GM12878 (cell line): ENCODE measurements at regions not wholly inside any gene's neighbourhood (a gene's known extent, or its start where the extent isn't known, plus 50 kb on each side); places are given as distances from the start of the nearest gene placed in this dataset.

ENCODE experiments used
- ATAC-seq: fragments of 200-7000 bp; cut with Tn5 transposase; 3 replicates; pipeline ENCODE4 v1.9.1; 2020; ENCODE audit warnings: mild to moderate bottlenecking, moderate library complexity
- BruUV-seq: library from RNA; stranded (reverse); fragments of 400-500 nt; replicated peaks from 2 replicates; lab custom pipeline; 2021; lab: Mats Ljungman, UMichigan
- CTCF ChIA-PET: fragments of 300-600 bp; sonication (Branson Sonifier 250); formaldehyde crosslinking; extraction: SDS; loops from one replicate; lab custom pipeline; 2021; ENCODE audit warnings: inconsistent platforms; lab: Yijun Ruan, JAX
- POLR2A ChIA-PET: fragments of 350-600 bp; formaldehyde crosslinking; extraction: SDS; loops from one replicate; lab custom pipeline; 2021; ENCODE audit warnings: inconsistent platforms; lab: Charles Lee
- RAD21 ChIA-PET: fragments of 300-600 bp; sonication (Branson Sonifier 250); formaldehyde crosslinking; loops from one replicate; lab custom pipeline; 2023; ENCODE audit warnings: antibody characterized with exemption; ENCODE audit not compliant: unreplicated experiment; lab: Charles Lee
- SMC1A ChIA-PET: fragments of 300-600 bp; sonication (Branson Sonifier 250); formaldehyde crosslinking; loops from one replicate; lab custom pipeline; 2023; ENCODE audit not compliant: unreplicated experiment, uncharacterized antibody; lab: Charles Lee
- DNase-seq: peaks from one replicate; pipeline ENCODE4 v3.0.0-alpha.2; 2011; ENCODE audit warnings: low read depth, low spot score
- FAIRE-seq: peaks from 3 replicates; lab custom pipeline; 2011; peaks lifted over from hg19 to GRCh38; lab: Jason Lieb, UNC
- H2AFZ ChIP-seq: 2 replicates; pipeline ENCODE4 v1.6.0; 2011; ENCODE audit warnings: low read depth, low read length, control low read depth; ENCODE audit not compliant: control insufficient read depth
- H3K27ac ChIP-seq: 2 replicates; pipeline ENCODE4 v1.5.1; 2011; ENCODE audit warnings: control low read depth; ENCODE audit not compliant: control insufficient read depth, insufficient read depth
- H3K27me3 ChIP-seq, 2 experiments: replicated peaks in 1 of 2; 2 replicates each; pipeline versions ENCODE4 v1.6.0 to v1.6.1; 2011; ENCODE audit warnings: low read length in 1 of 2; ENCODE audit not compliant: control insufficient read depth in 2 of 2, insufficient read depth in 2 of 2
- H3K36me3 ChIP-seq, 2 experiments: 2 replicates each; pipeline ENCODE4 v1.5.1; 2011; ENCODE audit warnings: low read length in 1 of 2; ENCODE audit not compliant: control insufficient read depth in 2 of 2, insufficient read depth in 2 of 2
- H3K4me1 ChIP-seq: 2 replicates; pipeline ENCODE4 v1.6.1; 2011; ENCODE audit warnings: mild to moderate bottlenecking, low read length, moderate library complexity, mixed read lengths; ENCODE audit not compliant: control insufficient read depth, insufficient read depth
- H3K4me2 ChIP-seq: 2 replicates; pipeline ENCODE4 v1.6.0; 2011; ENCODE audit warnings: control low read depth; ENCODE audit not compliant: control insufficient read depth, insufficient read depth
- H3K4me3 ChIP-seq: fragments of 200-600 bp; sonication (generic); 2 replicates; pipeline ENCODE4 v1.5.1; 2016
- H3K79me2 ChIP-seq: 2 replicates; pipeline ENCODE4 v1.6.0; 2011; ENCODE audit warnings: low read length; ENCODE audit not compliant: control insufficient read depth, insufficient read depth
- H3K9ac ChIP-seq: 2 replicates; pipeline ENCODE4 v1.8.0; 2011; ENCODE audit warnings: low read length, control low read depth, mixed read lengths; ENCODE audit not compliant: control insufficient read depth, insufficient read depth
- H3K9me3 ChIP-seq: replicated peaks from 3 replicates; pipeline ENCODE4 v1.5.1; 2011; ENCODE audit warnings: mild to moderate bottlenecking, low read length; ENCODE audit not compliant: control insufficient read depth, insufficient read depth
- H4K20me1 ChIP-seq: 2 replicates; pipeline ENCODE4 v1.6.0; 2011; ENCODE audit not compliant: control insufficient read depth, insufficient read depth
- ASH2L ChIP-seq: fragments of 300-600, 200-600 bp; sonication (generic); IDR thresholded peaks from 2 replicates; pipeline ENCODE4 v1.6.1; 2017; ENCODE audit warnings: low read depth, mild to moderate bottlenecking, borderline replicate concordance
- BHLHE40 ChIP-seq, 2 experiments: fragments of 450-650 bp in 1 of 2; IDR thresholded peaks; 2 replicates each; pipeline ENCODE4 v1.6.1; 2011 to 2017; ENCODE audit warnings: low read depth in 2 of 2, borderline replicate concordance in 1 of 2, improper control_type of control experiment in 1 of 2, low read length in 1 of 2, mild to moderate bottlenecking in 1 of 2
- BMI1 ChIP-seq: fragments of 450-650 bp; IDR thresholded peaks from 2 replicates; pipeline ENCODE4 v1.6.1; 2016; ENCODE audit warnings: mild to moderate bottlenecking, moderate library complexity, borderline replicate concordance
- CBFB ChIP-seq: IDR thresholded peaks from 2 replicates; pipeline ENCODE4 v1.6.1; 2016; ENCODE audit warnings: antibody characterized with exemption, low read depth
- CBX5 ChIP-seq: sonication (generic); IDR thresholded peaks from 2 replicates; pipeline ENCODE4 v1.6.1; 2016; ENCODE audit warnings: low read depth, moderate library complexity, mild to moderate bottlenecking, inconsistent platforms
- CHD1 ChIP-seq: IDR thresholded peaks from 2 replicates; pipeline ENCODE4 v1.6.1; 2012; ENCODE audit warnings: low read depth, low read length, improper control_type of control experiment
- DPF2 ChIP-seq: fragments of 450-650 bp; IDR thresholded peaks from 2 replicates; pipeline ENCODE4 v1.6.1; 2017; ENCODE audit warnings: mild to moderate bottlenecking
- HCFC1 ChIP-seq: fragments of 150-350 bp; IDR thresholded peaks from 2 replicates; pipeline ENCODE4 v1.6.1; 2014; ENCODE audit warnings: low read length
- HSF1 ChIP-seq: fragments of 150-350 bp; IDR thresholded peaks from 2 replicates; pipeline ENCODE4 v1.6.1; 2014; ENCODE audit warnings: mild to moderate bottlenecking, low read depth, low read length
- IKZF2 ChIP-seq, 2 experiments: fragments of 450-650 bp; IDR thresholded peaks; 2 replicates each; pipeline ENCODE4 v1.6.1; 2017; ENCODE audit warnings: mild to moderate bottlenecking in 2 of 2, moderate library complexity in 2 of 2
- POLR2A ChIP-seq: IDR thresholded peaks from 2 replicates; pipeline ENCODE4 v1.6.1; 2011; ENCODE audit warnings: low read depth, mild to moderate bottlenecking, low read length
- RBBP5 ChIP-seq: fragments of 200-600 bp; sonication (generic); conservative IDR thresholded peaks from 2 replicates; pipeline ENCODE4 v1.6.1; 2016
- RCOR1 ChIP-seq: conservative IDR thresholded peaks from 2 replicates; pipeline ENCODE4 v1.6.1; 2012; ENCODE audit warnings: low read depth, low read length, improper control_type of control experiment
- SREBF2 ChIP-seq: IDR thresholded peaks from 2 replicates; pipeline ENCODE4 v1.6.1; 2012; ENCODE audit warnings: mild to moderate bottlenecking, low read length
- SUPT20H ChIP-seq: IDR thresholded peaks from 2 replicates; pipeline ENCODE4 v1.6.1; 2011; ENCODE audit warnings: low read depth, mild to moderate bottlenecking, low read length, moderate library complexity, borderline replicate concordance; ENCODE audit not compliant: control insufficient read depth
- TCF3 ChIP-seq: IDR thresholded peaks from 2 replicates; pipeline ENCODE4 v1.6.1; 2012; ENCODE audit warnings: low read depth, mild to moderate bottlenecking, low read length, borderline replicate concordance; ENCODE audit not compliant: insufficient read depth
- TCF7 ChIP-seq: IDR thresholded peaks from 2 replicates; pipeline ENCODE4 v1.6.1; 2014; ENCODE audit warnings: antibody characterized with exemption, borderline replicate concordance
- ZNF622 ChIP-seq: fragments of 450-650 bp; IDR thresholded peaks from 2 replicates; pipeline ENCODE4 v1.6.1; 2017; ENCODE audit warnings: mild to moderate bottlenecking, inconsistent platforms
- ZZZ3 ChIP-seq: IDR thresholded peaks from 2 replicates; pipeline ENCODE4 v1.6.1; 2011; ENCODE audit warnings: low read depth; ENCODE audit not compliant: control insufficient read depth, insufficient read length
- in situ Hi-C: fragments of 300-500 bp; cut with MboI; formaldehyde crosslinking; loops from 9 replicates; pipeline ENCODE4 v1.14.3; 2018; ENCODE audit warnings: mixed read lengths
- intact Hi-C: fragments of 100-400 bp; cut with micrococcal nuclease; formaldehyde crosslinking; loops from one replicate; pipeline ENCODE4 v1.14.2; 2022; ENCODE audit not compliant: unreplicated experiment

- Histone ChIP-seq H3K4me2 (no peak overlapping the region), H2AFZ (no peak overlapping the region), H4K20me1 (no peaks in the 10 kb centered on the region), H3K9ac (no peak overlapping the region), H3K9me3 (no peaks in the 10 kb centered on the region; the same call in 2 of the 3 replicates), H3K36me3 (no peaks in the 10 kb centered on the region), H3K27me3 (no peaks in the 10 kb centered on the region), H3K4me3 (no peak overlapping the region), H3K79me2 (no peaks in the 10 kb centered on the region), H3K4me1 (no peaks in the 10 kb centered on the region), H3K27ac (no peak overlapping the region)
- RAD21 ChIA-PET, result no interaction called here
- POLR2A ChIA-PET, result no interaction called here
- SMC1A ChIA-PET, result no interaction called here
- CTCF ChIA-PET, result interaction anchor here (0.5 kb wide), 1 partner anchor 11 kb away, joined by 3 read pairs; no protein-coding TSS in a partner anchor
- intact Hi-C loops, result no loop called here
- no peak for ATAC-seq
- in situ Hi-C loops, result no loop called here
- no peak for TF ChIP-seq DPF2
- no peak for TF ChIP-seq ZNF622
- TF ChIP-seq SREBF2, result no peak
- no peak for TF ChIP-seq CBX5
- TF ChIP-seq POLR2A, result no peak
- TF ChIP-seq TCF3, result no peak
- TF ChIP-seq SUPT20H, result no peak
- no peak for TF ChIP-seq IKZF2 (IDR thresholded peaks at IDR 0.05)
- TF ChIP-seq HCFC1, result no peak
- no peak for TF ChIP-seq ZZZ3
- TF ChIP-seq RCOR1, result no peak
- TF ChIP-seq CBFB, result no peak
- TF ChIP-seq RBBP5, result no peak
- TF ChIP-seq BMI1, result no peak
- TF ChIP-seq TCF7, result no peak
- TF ChIP-seq HSF1, result no peak
- no peak for TF ChIP-seq ASH2L
- TF ChIP-seq BHLHE40 (IDR thresholded peaks at IDR 0.05; ENCODE audit: borderline replicate concordance in 1 of 2, low read depth in 2 of 2, low read length in 1 of 2), result no peak
- TF ChIP-seq CHD1, result no peak
- FAIRE-seq, result no peak
- BruUV-seq, result no TSS peak
- DNase-seq, result no peak
Observed at GRCh38 chr1:192749349-192749748, 59.5 kb upstream of the RGS2 start.
